Lower lobe of right lung (tissue), 2 donors: ENCODE measurements at regions not wholly inside any gene's neighbourhood (a gene's known extent, or its start where the extent isn't known, plus 50 kb on each side); places are given as distances from the start of the nearest gene placed in this dataset.
A peak's percentile ranks its signal among the peaks of the same experiment; 100 is the strongest.
"Not testable (repeated sequence)": the region's sequence is repeated elsewhere in the genome, so short reads cannot be mapped to it uniquely, and the experiment has no call there.

ENCODE experiments used
- ATAC-seq, 2 donors: fragments of 200-7000 bp; cut with Tn5 transposase; one replicate each; pipeline ENCODE4 v1.9.1; 2020 to 2022; ENCODE audit warnings: mild to moderate bottlenecking in 2 of 2, moderate library complexity in 2 of 2
- DNase-seq: peaks from one replicate; pipeline ENCODE4 v3.0.0-alpha.2; 2020
- H3K27ac ChIP-seq: fragments of 200-600 bp; one replicate; pipeline ENCODE4 v1.8.0; 2022
- H3K27me3 ChIP-seq: fragments of 200-600 bp; one replicate; pipeline ENCODE4 v1.8.0; 2022; ENCODE audit warnings: low read depth
- H3K36me3 ChIP-seq: fragments of 200-600 bp; one replicate; pipeline ENCODE4 v1.8.0; 2022; ENCODE audit warnings: mild to moderate bottlenecking
- H3K4me1 ChIP-seq: fragments of 200-600 bp; one replicate; pipeline ENCODE4 v1.8.0; 2022
- H3K4me3 ChIP-seq: fragments of 200-600 bp; one replicate; pipeline ENCODE4 v1.8.0; 2022; ENCODE audit warnings: mild to moderate bottlenecking
- H3K9me3 ChIP-seq: fragments of 200-600 bp; one replicate; pipeline ENCODE4 v1.8.0; 2022
- intact Hi-C: fragments of 100-400 bp; cut with DNase I; formaldehyde crosslinking; loops from one replicate; pipeline ENCODE4 v1.11.0; 2022
- TF ChIP-seq, protein P1 (sequence below): fragments of 200-600 bp; IDR thresholded peaks from one replicate; pipeline ENCODE4 v1.8.0; 2022; ENCODE audit warnings: antibody characterized with exemption, mild to moderate bottlenecking
- donor health status: DM: no; HTN: yes; CAD: no; lungs with severe emphysema.

- H3K36me3 ChIP-seq, H3K27me3 ChIP-seq, H3K4me3 ChIP-seq, ATAC-seq, DNase-seq, H3K4me1 ChIP-seq, H3K9me3 ChIP-seq, intact Hi-C loops, H3K27ac ChIP-seq: not testable (repeated sequence)
These were observed 166.3 kb downstream of the ZNF267 start for GRCh38 chr16:32039919-32040318.

DNA sequence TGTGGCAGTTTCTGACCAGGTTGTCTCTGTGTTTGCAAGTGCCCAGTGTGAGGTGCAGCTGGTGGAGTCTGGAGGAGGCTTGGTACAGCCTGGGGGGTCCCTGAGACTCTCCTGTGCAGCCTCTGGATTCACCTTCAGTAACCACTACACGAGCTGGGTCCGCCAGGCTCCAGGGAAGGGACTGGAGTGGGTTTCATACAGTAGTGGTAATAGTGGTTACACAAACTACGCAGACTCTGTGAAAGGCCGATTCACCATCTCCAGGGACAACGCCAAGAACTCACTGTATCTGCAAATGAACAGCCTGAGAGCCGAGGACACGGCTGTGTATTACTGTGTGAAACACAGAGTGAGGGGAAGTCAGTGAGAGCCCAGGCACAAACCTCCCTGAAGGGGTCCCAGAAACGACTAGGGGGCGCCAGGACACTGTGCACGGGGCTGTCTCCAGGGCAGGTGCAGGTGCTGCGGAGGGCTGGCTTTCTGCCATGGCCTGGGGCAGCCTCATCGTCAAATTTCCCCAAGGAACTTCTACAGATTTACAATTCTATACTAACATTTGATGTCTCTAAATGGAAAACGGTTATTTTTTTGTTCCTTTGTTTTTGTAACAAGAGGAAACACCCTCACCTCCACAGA, 187.0 kb upstream of the TP53TG3D start:
- ATAC-seq, H3K4me1 ChIP-seq, DNase-seq, H3K36me3 ChIP-seq, H3K27ac ChIP-seq, intact Hi-C loops, H3K9me3 ChIP-seq, H3K27me3 ChIP-seq, H3K4me3 ChIP-seq: not testable (repeated sequence)

DNA sequence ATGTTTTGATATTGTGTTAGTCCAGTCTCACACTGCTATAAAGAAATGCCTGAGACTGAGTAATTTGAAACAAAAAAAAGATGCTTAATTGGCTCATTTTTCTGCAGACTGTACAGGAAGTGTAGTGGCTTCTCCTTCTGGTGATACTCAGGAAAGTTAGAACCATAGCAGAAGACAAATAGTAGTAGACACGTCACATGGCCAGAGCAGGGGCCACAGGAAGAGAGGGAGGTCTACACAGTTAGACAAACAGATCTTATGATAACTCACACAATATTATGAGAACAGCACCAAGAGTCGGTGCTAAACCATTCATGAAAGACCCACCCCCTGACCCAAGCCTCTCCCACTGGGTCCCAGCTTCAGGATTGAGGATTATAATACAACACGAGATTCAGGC, 181.5 kb upstream of the TP53TG3D start:
- DNase-seq, H3K36me3 ChIP-seq, ATAC-seq, H3K27me3 ChIP-seq, H3K4me1 ChIP-seq, intact Hi-C loops, H3K4me3 ChIP-seq, H3K27ac ChIP-seq, H3K9me3 ChIP-seq: not testable (repeated sequence)

GRCh38 chr16:32083891-32084290, 169.2 kb upstream of the TP53TG3D start:
- H3K27me3 ChIP-seq, ATAC-seq, H3K27ac ChIP-seq, H3K36me3 ChIP-seq, H3K9me3 ChIP-seq, H3K4me1 ChIP-seq, H3K4me3 ChIP-seq, intact Hi-C loops: not testable (repeated sequence)
- DNase-seq: peak; percentile 18

DNA sequence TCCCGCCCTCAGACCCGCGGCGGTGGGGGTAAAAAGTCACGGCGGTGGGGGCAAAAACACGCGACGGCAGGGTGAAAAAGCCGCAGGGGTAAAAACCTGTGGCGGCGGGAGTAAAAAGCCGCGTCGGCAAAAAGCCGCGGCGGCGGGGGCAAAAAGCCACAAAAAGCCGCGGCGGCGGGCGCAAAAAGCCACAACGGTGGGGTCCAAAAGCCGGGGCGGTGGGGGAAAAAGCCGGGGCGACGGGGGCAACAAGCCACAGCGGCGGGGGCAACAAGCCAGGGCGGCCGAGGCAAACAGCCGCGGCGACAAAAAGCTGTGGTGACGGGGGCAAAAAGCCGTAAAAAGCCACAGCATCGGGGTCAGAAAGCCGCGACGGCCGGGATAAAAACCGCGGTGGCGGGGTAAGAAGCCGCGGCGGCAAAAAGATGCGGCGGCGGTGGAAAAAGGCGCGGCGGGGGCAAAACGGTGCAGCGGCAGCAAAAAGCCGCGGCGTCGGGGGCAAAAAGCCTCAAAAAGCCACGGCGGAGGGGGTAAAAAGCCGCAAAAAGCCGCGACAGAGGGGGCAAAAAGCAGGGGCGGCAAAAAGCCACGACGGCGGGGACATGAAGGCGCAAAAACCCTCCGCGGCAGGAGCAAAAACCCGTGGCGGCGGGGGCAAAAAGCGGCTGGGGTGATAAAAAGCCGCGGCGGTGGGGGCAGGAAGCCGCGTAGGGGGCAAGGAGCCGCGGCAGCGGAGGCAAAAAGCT, 168.3 kb upstream of the TP53TG3D start:
- H3K27me3 ChIP-seq, H3K36me3 ChIP-seq, intact Hi-C loops, ATAC-seq, DNase-seq, H3K9me3 ChIP-seq, H3K27ac ChIP-seq, H3K4me1 ChIP-seq: not testable (repeated sequence)
- H3K4me3 ChIP-seq: peak overlapping the region; percentile 40

DNA sequence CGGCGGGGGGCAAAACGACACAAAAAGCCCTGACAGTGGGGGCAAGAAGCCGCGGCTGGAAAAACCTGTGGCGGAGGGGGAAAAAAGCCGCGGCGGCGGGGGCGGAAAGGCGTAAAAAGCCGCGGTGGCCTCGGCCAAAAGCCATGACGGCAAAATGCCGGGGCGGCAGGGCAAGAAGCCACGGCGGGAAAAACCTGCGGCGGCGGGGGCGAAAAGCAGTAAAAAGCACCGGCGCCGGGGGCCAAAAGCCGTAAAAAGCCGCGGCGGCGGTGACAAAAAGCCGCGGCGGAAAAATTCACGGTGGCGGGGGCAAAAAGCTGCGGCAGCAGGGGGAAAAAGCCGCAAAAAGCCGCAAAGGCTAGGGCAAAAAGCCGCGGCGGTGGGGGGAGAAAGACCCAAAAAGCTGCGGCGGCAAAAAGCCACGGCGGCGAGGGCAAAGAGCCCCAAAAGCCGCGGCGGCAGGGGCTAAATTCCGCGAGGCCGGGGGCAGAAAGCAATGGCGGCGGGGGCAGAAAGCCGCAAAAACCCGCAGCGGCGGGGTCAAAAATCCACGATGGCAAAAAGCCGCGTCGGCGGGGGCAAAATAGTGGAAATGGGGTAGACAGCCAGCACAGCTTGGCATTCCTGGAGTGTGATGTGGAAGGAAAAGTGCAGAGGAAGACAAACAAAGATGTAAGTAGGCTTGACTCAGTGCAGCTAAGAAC, 167.5 kb upstream of the TP53TG3D start:
- H3K36me3 ChIP-seq, intact Hi-C loops, H3K9me3 ChIP-seq, ATAC-seq, H3K4me1 ChIP-seq, H3K27me3 ChIP-seq, H3K27ac ChIP-seq: not testable (repeated sequence)
- DNase-seq: peak; percentile 29
- peak overlapping the region; percentile 40 for H3K4me3 ChIP-seq

DNA sequence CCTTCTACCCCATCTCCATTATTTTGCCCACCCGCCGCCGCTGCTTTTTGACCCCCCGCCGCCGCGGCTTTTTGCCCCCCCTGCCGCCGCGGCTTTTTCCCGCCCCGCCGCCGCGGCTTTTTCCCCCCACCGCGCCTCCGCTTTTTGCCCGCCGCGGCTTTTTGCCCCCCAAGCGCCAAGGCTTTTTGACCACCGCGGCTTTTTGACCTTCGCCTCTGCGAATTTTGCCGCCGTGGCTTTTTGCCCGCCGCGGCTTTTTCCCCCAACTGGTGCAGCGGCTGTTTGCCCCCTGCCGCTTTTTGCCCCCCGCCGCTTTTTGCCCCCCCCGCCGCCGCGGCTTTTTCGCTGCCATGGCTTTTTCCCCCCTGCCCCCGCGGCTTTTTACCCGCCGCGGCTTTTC, 137.5 kb upstream of the TP53TG3D start:
- ATAC-seq, DNase-seq, H3K4me1 ChIP-seq, H3K9me3 ChIP-seq, H3K27ac ChIP-seq, H3K36me3 ChIP-seq, intact Hi-C loops: not testable (repeated sequence)
- Histone ChIP-seq H3K4me3 (peak overlapping the region; percentile 44), H3K27me3 (peaks cover 13% of the 10 kb centered on the region)

GRCh38 chr16:32116080-32116479, 137.0 kb upstream of the TP53TG3D start:
- TF ChIP-seq, protein P1, sequence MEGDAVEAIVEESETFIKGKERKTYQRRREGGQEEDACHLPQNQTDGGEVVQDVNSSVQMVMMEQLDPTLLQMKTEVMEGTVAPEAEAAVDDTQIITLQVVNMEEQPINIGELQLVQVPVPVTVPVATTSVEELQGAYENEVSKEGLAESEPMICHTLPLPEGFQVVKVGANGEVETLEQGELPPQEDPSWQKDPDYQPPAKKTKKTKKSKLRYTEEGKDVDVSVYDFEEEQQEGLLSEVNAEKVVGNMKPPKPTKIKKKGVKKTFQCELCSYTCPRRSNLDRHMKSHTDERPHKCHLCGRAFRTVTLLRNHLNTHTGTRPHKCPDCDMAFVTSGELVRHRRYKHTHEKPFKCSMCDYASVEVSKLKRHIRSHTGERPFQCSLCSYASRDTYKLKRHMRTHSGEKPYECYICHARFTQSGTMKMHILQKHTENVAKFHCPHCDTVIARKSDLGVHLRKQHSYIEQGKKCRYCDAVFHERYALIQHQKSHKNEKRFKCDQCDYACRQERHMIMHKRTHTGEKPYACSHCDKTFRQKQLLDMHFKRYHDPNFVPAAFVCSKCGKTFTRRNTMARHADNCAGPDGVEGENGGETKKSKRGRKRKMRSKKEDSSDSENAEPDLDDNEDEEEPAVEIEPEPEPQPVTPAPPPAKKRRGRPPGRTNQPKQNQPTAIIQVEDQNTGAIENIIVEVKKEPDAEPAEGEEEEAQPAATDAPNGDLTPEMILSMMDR: no peak
- Histone ChIP-seq H3K36me3 (no peaks in the 10 kb centered on the region), H3K27ac (no peak overlapping the region), H3K4me1 (no peaks in the 10 kb centered on the region), H3K9me3 (no peaks in the 10 kb centered on the region), H3K27me3 (peaks cover 13% of the 10 kb centered on the region), H3K4me3 (peak overlapping the region; percentile 44)
- no peak for ATAC-seq
- intact Hi-C loops: no loop called here
- peak; percentile 23 for DNase-seq

DNA sequence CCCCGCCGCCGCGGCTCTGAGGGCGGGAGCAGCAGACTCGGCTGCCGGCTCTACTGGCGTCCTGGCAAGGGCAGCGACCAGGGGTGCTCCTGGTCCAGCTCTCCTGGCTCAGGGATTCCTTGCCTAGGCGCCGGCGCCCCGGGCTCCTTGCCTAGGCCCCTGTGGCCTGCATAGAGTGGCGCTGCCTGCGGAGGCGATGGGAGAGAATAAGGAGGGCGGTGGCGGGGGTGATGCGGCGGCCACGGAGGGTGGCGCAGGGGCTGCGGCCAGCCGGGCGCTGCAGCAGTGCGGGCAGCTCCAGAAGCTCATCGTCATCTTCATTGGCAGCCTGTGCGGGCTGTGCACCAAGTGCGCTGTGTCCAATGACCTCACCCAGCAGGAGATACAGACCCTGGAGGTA, 136.6 kb upstream of the TP53TG3D start:
- H3K4me1 ChIP-seq, H3K36me3 ChIP-seq, H3K27ac ChIP-seq, ATAC-seq, intact Hi-C loops, H3K9me3 ChIP-seq: not testable (repeated sequence)
- H3K4me3 ChIP-seq: peak overlapping the region; percentile 44
- H3K27me3 ChIP-seq: peaks cover 13% of the 10 kb centered on the region
- DNase-seq: peak; percentile 28

DNA sequence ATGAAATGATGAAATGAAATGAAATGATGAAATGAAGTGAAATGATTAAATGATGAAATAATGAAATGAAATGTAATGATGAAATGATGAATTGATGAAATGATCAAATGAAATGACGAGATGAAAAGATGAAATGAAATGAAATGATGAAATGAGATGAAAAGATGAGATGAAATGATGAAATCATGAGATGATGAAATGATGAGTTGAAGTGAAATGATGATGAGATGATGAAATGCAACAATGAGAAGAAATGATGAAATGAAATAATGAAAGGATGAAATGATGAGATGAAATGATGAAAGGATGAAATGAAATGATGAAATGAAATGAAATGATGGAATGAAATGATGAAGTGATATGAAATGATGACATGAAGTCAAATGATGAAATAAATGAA, 132.7 kb upstream of the TP53TG3D start:
- DNase-seq, H3K4me3 ChIP-seq, H3K4me1 ChIP-seq, ATAC-seq, intact Hi-C loops, H3K36me3 ChIP-seq, H3K27me3 ChIP-seq, H3K27ac ChIP-seq, H3K9me3 ChIP-seq: not testable (repeated sequence)

DNA sequence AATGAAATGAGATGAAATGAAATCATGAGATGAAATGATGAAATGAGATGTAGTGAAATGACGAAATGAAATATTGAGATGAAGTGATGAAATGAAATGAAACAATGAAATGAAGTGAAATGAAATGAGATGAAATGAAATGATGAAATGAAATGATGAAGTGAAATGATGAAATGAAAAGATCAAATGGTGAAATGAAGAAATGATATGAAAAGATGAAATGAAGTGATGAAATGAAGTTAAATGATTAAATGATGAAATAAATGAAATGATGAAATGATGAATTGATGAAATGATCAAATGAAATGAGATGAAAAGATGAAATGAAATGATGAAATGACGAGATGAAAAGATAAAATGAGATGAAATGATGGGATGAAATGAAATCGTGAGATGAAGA, 132.3 kb upstream of the TP53TG3D start:
- H3K4me1 ChIP-seq, H3K27ac ChIP-seq, H3K9me3 ChIP-seq, H3K4me3 ChIP-seq, ATAC-seq, DNase-seq, H3K27me3 ChIP-seq, H3K36me3 ChIP-seq, intact Hi-C loops: not testable (repeated sequence)

DNA sequence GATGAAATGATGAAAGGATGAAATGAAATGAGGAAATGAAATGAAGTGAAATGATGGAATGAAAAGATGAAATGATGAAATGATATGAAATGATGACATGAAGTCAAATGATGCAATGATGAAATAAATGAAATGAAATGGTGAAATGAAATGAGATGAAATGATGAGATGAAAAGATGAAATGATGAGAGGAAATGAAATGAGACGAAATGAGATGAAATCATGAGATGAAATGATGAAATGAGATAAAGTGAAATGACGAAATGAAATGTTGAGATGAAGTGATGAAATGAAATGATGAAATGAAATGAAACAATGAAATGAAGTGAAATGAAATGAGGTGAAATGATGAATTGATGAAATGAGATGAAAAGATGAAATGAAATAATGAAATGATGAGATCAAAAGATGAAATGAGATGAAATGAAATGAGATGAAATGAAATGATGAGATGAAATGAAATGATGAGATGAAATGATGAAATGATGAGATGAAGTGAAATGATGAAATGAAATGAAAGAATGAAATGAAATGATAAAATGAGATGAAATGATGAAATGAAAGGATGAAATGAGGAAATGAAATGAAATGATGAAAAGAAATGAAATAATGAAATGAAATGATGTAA, 131.7 kb upstream of the TP53TG3D start:
- intact Hi-C loops, ATAC-seq, DNase-seq, H3K9me3 ChIP-seq, H3K36me3 ChIP-seq, H3K27ac ChIP-seq, H3K4me1 ChIP-seq, H3K27me3 ChIP-seq, H3K4me3 ChIP-seq: not testable (repeated sequence)
